Trophoblast cell (in vitro differentiated cells and primary cell): ENCODE measurements at regions not wholly inside any gene's neighbourhood (a gene's known extent, or its start where the extent isn't known, plus 50 kb on each side); places are given as distances from the start of the nearest gene placed in this dataset.

Source experiments
- DNase-seq, 2 donors: peaks; one replicate each; pipeline ENCODE4 v3.0.0-alpha.2; 2016
- H2AFZ ChIP-seq: 2 replicates; pipeline ENCODE4 v1.6.1; 2013; ENCODE audit warnings: low read length, moderate library complexity, mild to moderate bottlenecking; ENCODE audit not compliant: insufficient read depth, poor library complexity
- H2AK5ac ChIP-seq: 2 replicates; pipeline ENCODE4 v1.6.1; 2013; ENCODE audit warnings: mild to moderate bottlenecking, low read length
- H2BK120ac ChIP-seq: 2 replicates; pipeline ENCODE4 v1.6.1; 2013; ENCODE audit warnings: low read length, mild to moderate bottlenecking, moderate library complexity; ENCODE audit not compliant: insufficient read depth, poor library complexity
- H2BK12ac ChIP-seq: 2 replicates; pipeline ENCODE4 v1.6.1; 2013; ENCODE audit warnings: mild to moderate bottlenecking, low read length, moderate library complexity
- H2BK5ac ChIP-seq: 2 replicates; pipeline ENCODE4 v1.6.1; 2013; ENCODE audit warnings: low read length, low read depth, moderate library complexity, mild to moderate bottlenecking; ENCODE audit not compliant: poor library complexity
- H3K14ac ChIP-seq: 2 replicates; pipeline ENCODE4 v1.6.1; 2013; ENCODE audit warnings: mild to moderate bottlenecking, low read length
- H3K18ac ChIP-seq: 2 replicates; pipeline ENCODE4 v1.6.1; 2013; ENCODE audit warnings: mild to moderate bottlenecking, low read length
- H3K23ac ChIP-seq: 2 replicates; pipeline ENCODE4 v1.6.1; 2013; ENCODE audit warnings: low read length
- H3K27ac ChIP-seq: 2 replicates; pipeline ENCODE4 v1.5.1; 2013; ENCODE audit warnings: low read depth, mild to moderate bottlenecking, inconsistent platforms, low read length, moderate library complexity
- H3K27me3 ChIP-seq: 2 replicates; pipeline ENCODE4 v1.6.1; 2013; ENCODE audit warnings: inconsistent platforms, mild to moderate bottlenecking, low read length, moderate library complexity; ENCODE audit not compliant: insufficient read depth
- H3K36me3 ChIP-seq, 2 experiments: 1 replicate in 1 of 2; 2 replicates in 1 of 2; pipeline ENCODE4 v1.6.1; 2013; ENCODE audit warnings: low read length in 2 of 2, mild to moderate bottlenecking in 2 of 2, moderate library complexity in 1 of 2; ENCODE audit not compliant: insufficient read depth in 2 of 2, control insufficient read depth in 1 of 2
- H3K4ac ChIP-seq: 2 replicates; pipeline ENCODE4 v1.6.1; 2013; ENCODE audit warnings: low read depth, mild to moderate bottlenecking, low read length, moderate library complexity
- H3K4me1 ChIP-seq, 2 experiments: 1 replicate in 1 of 2; 2 replicates in 1 of 2; pipeline ENCODE4 v1.6.1; 2013; ENCODE audit warnings: low read length in 2 of 2, mild to moderate bottlenecking in 2 of 2, moderate library complexity in 1 of 2; ENCODE audit not compliant: insufficient read depth in 2 of 2, control insufficient read depth in 1 of 2
- H3K4me2 ChIP-seq: 2 replicates; pipeline ENCODE4 v1.6.1; 2013; ENCODE audit warnings: inconsistent platforms, mild to moderate bottlenecking, low read length, moderate library complexity
- H3K4me3 ChIP-seq: 2 replicates; pipeline ENCODE4 v1.5.1; 2013; ENCODE audit warnings: mild to moderate bottlenecking, low read depth, low read length, inconsistent platforms
- H3K79me1 ChIP-seq: one replicate; pipeline ENCODE4 v1.6.1; 2013; ENCODE audit warnings: low read length
- H3K79me2 ChIP-seq: 2 replicates; pipeline ENCODE4 v1.6.1; 2013; ENCODE audit warnings: low read length, mild to moderate bottlenecking; ENCODE audit not compliant: control insufficient read depth, insufficient read depth, poor library complexity
- H3K9ac ChIP-seq: 2 replicates; pipeline ENCODE4 v1.6.1; 2013; ENCODE audit warnings: mild to moderate bottlenecking, low read length
- H3K9me3 ChIP-seq: 2 replicates; pipeline ENCODE4 v1.6.1; 2013; ENCODE audit warnings: low read depth, mild to moderate bottlenecking, control low read depth, inconsistent platforms, low read length; ENCODE audit not compliant: insufficient read depth
- H4K12ac ChIP-seq: 2 replicates; pipeline ENCODE4 v1.6.1; 2013; ENCODE audit warnings: low read depth, mild to moderate bottlenecking, low read length, moderate library complexity
- H4K8ac ChIP-seq: 2 replicates; pipeline ENCODE4 v1.6.1; 2013; ENCODE audit warnings: low read depth, mild to moderate bottlenecking, low read length, moderate library complexity
- H4K91ac ChIP-seq: one replicate; pipeline ENCODE4 v1.6.1; 2013; ENCODE audit warnings: low read depth, mild to moderate bottlenecking, low read length, moderate library complexity
- WGBS: extraction: QIAGEN DNeasy Blood & Tissue Kit; methylation state at CpG from one replicate; pipeline ENCODE4 v1.1.7; 2013; ENCODE audit warnings: missing lambda C conversion rate; ENCODE audit not compliant: insufficient read length, insufficient coverage; ENCODE audit errors: extremely low coverage; 5-methylcytosine and 5-hydroxymethylcytosine counted together

GRCh38 chr20:11274141-11274594 lies 600.4 kb upstream of the JAG1 start:
- H2BK120ac ChIP-seq, result no peak overlapping the region
- no peak overlapping the region for H2BK5ac ChIP-seq
- H2AFZ ChIP-seq, result no peak overlapping the region
- no peak overlapping the region for H3K4me2 ChIP-seq
- no peak overlapping the region for H3K4ac ChIP-seq
- no peak overlapping the region for H3K18ac ChIP-seq
- H3K14ac ChIP-seq, result no peak overlapping the region
- no peak overlapping the region for H3K9ac ChIP-seq
- no peak overlapping the region for H2AK5ac ChIP-seq
- H3K36me3 ChIP-seq, result no peaks in the 10 kb centered on the region
- no peak overlapping the region for H2BK12ac ChIP-seq
- H4K8ac ChIP-seq, result no peak overlapping the region
- no peak overlapping the region for H4K12ac ChIP-seq
- no CpG with 5 or more reads among the region's 6 CpGs for WGBS
- H3K79me2 ChIP-seq, result peaks cover 3% of the 10 kb centered on the region
- H3K79me1 ChIP-seq, result peaks cover 14% of the 10 kb centered on the region
- H4K91ac ChIP-seq, result no peak overlapping the region
- no peaks in the 10 kb centered on the region for H3K9me3 ChIP-seq
- no peak overlapping the region for H3K4me3 ChIP-seq
- H3K23ac ChIP-seq, result no peak overlapping the region
- no peaks in the 10 kb centered on the region for H3K27me3 ChIP-seq
- DNase-seq, result peak; percentile 5 to 59
- H3K27ac ChIP-seq, result no peak overlapping the region
- peaks cover 9 to 15% of the 10 kb centered on the region in 2 experiments for H3K4me1 ChIP-seq

- no peak overlapping the region for H3K14ac ChIP-seq
- no peaks in the 10 kb centered on the region for H3K9me3 ChIP-seq
Observed at GRCh38 chr20:11275740-11276139, 601.9 kb upstream of the JAG1 start.

GRCh38 chr20:11277170-11277569 lies 603.4 kb upstream of the JAG1 start:
- H2AFZ ChIP-seq, result no peak overlapping the region
- H3K4ac ChIP-seq, result no peak overlapping the region
- no peak overlapping the region for H3K4me2 ChIP-seq
- no peak overlapping the region for H2BK12ac ChIP-seq
- H2BK5ac ChIP-seq, result no peak overlapping the region
- no peak overlapping the region for H2AK5ac ChIP-seq
- whole genome bisulfite sequencing, result no CpG with 5 or more reads among the region's 1 CpG
- no peak overlapping the region for H2BK120ac ChIP-seq
- no peak overlapping the region for H3K23ac ChIP-seq
- H3K14ac ChIP-seq, result no peak overlapping the region
- no peak overlapping the region for H3K4me3 ChIP-seq
- DNase-seq, result no peak
- no peak overlapping the region for H4K8ac ChIP-seq
- no peak overlapping the region for H3K18ac ChIP-seq
- no peaks in the 10 kb centered on the region for H3K4me1 ChIP-seq
- peaks cover under 1% of the 10 kb centered on the region for H3K79me1 ChIP-seq
- no peak overlapping the region for H4K91ac ChIP-seq
- H3K27ac ChIP-seq, result no peak overlapping the region
- H3K36me3 ChIP-seq, result no peaks in the 10 kb centered on the region
- no peaks in the 10 kb centered on the region for H3K79me2 ChIP-seq
- H3K9me3 ChIP-seq, result no peaks in the 10 kb centered on the region
- no peaks in the 10 kb centered on the region for H3K27me3 ChIP-seq
- no peak overlapping the region for H3K9ac ChIP-seq
- H4K12ac ChIP-seq, result no peak overlapping the region

More at GRCh38 chr20:11275740-11276139, 601.9 kb upstream of the JAG1 start:
- Histone ChIP-seq H2AK5ac (no peak overlapping the region), H3K79me1 (peaks cover 7% of the 10 kb centered on the region), H3K27ac (no peak overlapping the region), H4K12ac (no peak overlapping the region), H3K36me3 (no peaks in the 10 kb centered on the region), H3K27me3 (no peaks in the 10 kb centered on the region), H4K91ac (no peak overlapping the region), H2AFZ (no peak overlapping the region), H2BK120ac (no peak overlapping the region), H2BK12ac (no peak overlapping the region), H3K23ac (no peak overlapping the region), H3K18ac (no peak overlapping the region), H3K4ac (no peak overlapping the region), H3K9ac (no peak overlapping the region), H2BK5ac (no peak overlapping the region), H3K79me2 (no peaks in the 10 kb centered on the region), H4K8ac (no peak overlapping the region), H3K4me3 (no peak overlapping the region), H3K4me1 (peaks cover 7 to 8% of the 10 kb centered on the region in 2 experiments), H3K4me2 (no peak overlapping the region)
- 86% methylated on average over 1 of the region's 2 CpGs for WGBS
- DNase-seq, result no peak

GRCh38 chr20:11277858-11278257 lies 604.1 kb upstream of the JAG1 start:
- no peak overlapping the region for H2BK5ac ChIP-seq
- H3K18ac ChIP-seq, result no peak overlapping the region
- H3K79me1 ChIP-seq, result no peaks in the 10 kb centered on the region
- H3K27ac ChIP-seq, result no peak overlapping the region
- no CpG with 5 or more reads among the region's 4 CpGs for WGBS
- H4K12ac ChIP-seq, result no peak overlapping the region
- DNase-seq, result no peak
- H2AFZ ChIP-seq, result no peak overlapping the region
- H3K9me3 ChIP-seq, result no peaks in the 10 kb centered on the region
- no peaks in the 10 kb centered on the region for H3K4me1 ChIP-seq
- H4K8ac ChIP-seq, result no peak overlapping the region
- no peak overlapping the region for H2BK12ac ChIP-seq
- H2AK5ac ChIP-seq, result no peak overlapping the region
- no peak overlapping the region for H3K14ac ChIP-seq
- H3K9ac ChIP-seq, result no peak overlapping the region
- no peak overlapping the region for H3K4ac ChIP-seq
- no peak overlapping the region for H3K4me3 ChIP-seq
- no peaks in the 10 kb centered on the region for H3K27me3 ChIP-seq
- H3K36me3 ChIP-seq, result no peaks in the 10 kb centered on the region
- H4K91ac ChIP-seq, result no peak overlapping the region
- H2BK120ac ChIP-seq, result no peak overlapping the region
- no peak overlapping the region for H3K4me2 ChIP-seq
- H3K23ac ChIP-seq, result no peak overlapping the region
- H3K79me2 ChIP-seq, result no peaks in the 10 kb centered on the region
